Thyroid gland (tissue), 4 donors: ENCODE measurements at regions not wholly inside any gene's neighbourhood (a gene's known extent, or its start where the extent isn't known, plus 50 kb on each side); places are given as distances from the start of the nearest gene placed in this dataset.

Source experiments
- CTCF ChIP-seq, 6 experiments: fragments of 200-600 bp in 3 of 6; fragments of 450-650 bp in 3 of 6; sonication (generic) in 3 of 6; IDR thresholded peaks; one replicate each; pipeline ENCODE4 v1.5.1; 2016 to 2019; ENCODE audit warnings: antibody characterized with exemption in 6 of 6, mild to moderate bottlenecking in 2 of 6, inconsistent platforms in 1 of 6, moderate library complexity in 1 of 6
- POLR2A ChIP-seq, 2 donors: fragments of 450-650 bp; IDR thresholded peaks; one replicate each; pipeline ENCODE4 v1.6.1; 2017; ENCODE audit warnings: antibody characterized with exemption in 2 of 2, mild to moderate bottlenecking in 2 of 2, moderate library complexity in 1 of 2

- TF ChIP-seq CTCF (IDR thresholded peaks at IDR 0.05) (no peak), POLR2A (IDR thresholded peaks at IDR 0.05) (no peak)
Observed at GRCh38 chr9:80679916-80680315, 1009.4 kb downstream of the TLE1 start.
